Neutrophil (primary cell): ENCODE measurements at regions not wholly inside any gene's neighbourhood (a gene's known extent, or its start where the extent isn't known, plus 50 kb on each side); places are given as distances from the start of the nearest gene placed in this dataset.

Experiments used
- H3K27ac ChIP-seq: fragments of 200-600 bp; sonication (generic); 2 replicates; pipeline ENCODE4 v1.5.1; 2016; ENCODE audit warnings: mild to moderate bottlenecking, moderate library complexity
- H3K27me3 ChIP-seq: fragments of 200-600 bp; sonication (generic); 2 replicates; pipeline ENCODE4 v1.6.0; 2016; ENCODE audit warnings: mild to moderate bottlenecking
- H3K36me3 ChIP-seq: fragments of 200-600 bp; sonication (generic); 2 replicates; pipeline ENCODE4 v1.5.1; 2017
- H3K4me1 ChIP-seq, 2 experiments: fragments of 200-600 bp in 1 of 2; sonication (generic) in 1 of 2; 1 replicate in 1 of 2; 2 replicates in 1 of 2; pipeline versions ENCODE4 v1.5.1 to v1.6.1; 2013 to 2016; ENCODE audit warnings: low read depth in 1 of 2, low read length in 1 of 2, mild to moderate bottlenecking in 1 of 2, moderate library complexity in 1 of 2; ENCODE audit not compliant: control insufficient read depth in 1 of 2, insufficient read depth in 1 of 2
- H3K4me3 ChIP-seq, 2 experiments: fragments of 200-600 bp in 1 of 2; sonication (generic) in 1 of 2; 1 replicate in 1 of 2; 2 replicates in 1 of 2; pipeline ENCODE4 v1.5.1; 2013 to 2016; ENCODE audit warnings: low read depth in 1 of 2, low read length in 1 of 2, mild to moderate bottlenecking in 1 of 2, moderate library complexity in 1 of 2
- H3K9me3 ChIP-seq: fragments of 200-600 bp; sonication (generic); 2 replicates; pipeline ENCODE4 v1.5.1; 2016
- CTCF ChIP-seq: fragments of 200-600 bp; sonication (generic); IDR thresholded peaks from 2 replicates; pipeline ENCODE4 v1.5.1; 2016; ENCODE audit warnings: antibody characterized with exemption

- Histone ChIP-seq H3K27me3 (peaks cover 90% of the 10 kb centered on the region), H3K36me3 (no peaks in the 10 kb centered on the region), H3K9me3 (no peaks in the 10 kb centered on the region), H3K27ac (no peak overlapping the region), H3K4me1 (no peaks in the 10 kb centered on the region), H3K4me3 (no peak overlapping the region)
- TF ChIP-seq CTCF, result no peak
Observed at GRCh38 chr2:203594541-203594940, 59.4 kb upstream of the RAPH1 start.

GRCh38 chr2:203596183-203596582, 61.1 kb upstream of the RAPH1 start:
- TF ChIP-seq CTCF, result no peak
- Histone ChIP-seq H3K9me3 (no peaks in the 10 kb centered on the region), H3K27me3 (peaks cover 92% of the 10 kb centered on the region), H3K4me3 (no peak overlapping the region), H3K4me1 (no peaks in the 10 kb centered on the region), H3K27ac (no peak overlapping the region), H3K36me3 (no peaks in the 10 kb centered on the region)

- TF ChIP-seq CTCF, result no peak
- H3K27ac ChIP-seq, result no peak overlapping the region
- no peaks in the 10 kb centered on the region for H3K4me1 ChIP-seq
- no peak overlapping the region for H3K4me3 ChIP-seq
- no peaks in the 10 kb centered on the region for H3K36me3 ChIP-seq
- H3K9me3 ChIP-seq, result no peaks in the 10 kb centered on the region
- peaks cover 81% of the 10 kb centered on the region for H3K27me3 ChIP-seq
Observed at GRCh38 chr2:203599509-203599908, 64.4 kb upstream of the RAPH1 start.

- no peak overlapping the region for H3K4me3 ChIP-seq
- H3K36me3 ChIP-seq, result no peaks in the 10 kb centered on the region
- H3K9me3 ChIP-seq, result no peaks in the 10 kb centered on the region
- H3K4me1 ChIP-seq, result no peaks in the 10 kb centered on the region
- no peak for TF ChIP-seq CTCF
- H3K27ac ChIP-seq, result no peak overlapping the region
- H3K27me3 ChIP-seq, result peaks cover 80% of the 10 kb centered on the region
Observed at GRCh38 chr2:203600286-203600685, 65.2 kb upstream of the RAPH1 start.

- Histone ChIP-seq H3K4me3 (no peak overlapping the region), H3K4me1 (no peaks in the 10 kb centered on the region), H3K27ac (no peak overlapping the region), H3K9me3 (no peaks in the 10 kb centered on the region), H3K27me3 (peaks cover 71% of the 10 kb centered on the region), H3K36me3 (no peaks in the 10 kb centered on the region)
- no peak for TF ChIP-seq CTCF
Observed at GRCh38 chr2:203603456-203604389, 68.6 kb upstream of the RAPH1 start.
